ENCODE measurements at regions not wholly inside any gene's neighbourhood (a gene's known extent, or its start where the extent isn't known, plus 50 kb on each side); places are given as distances from the start of the nearest gene placed in this dataset.

DNA sequence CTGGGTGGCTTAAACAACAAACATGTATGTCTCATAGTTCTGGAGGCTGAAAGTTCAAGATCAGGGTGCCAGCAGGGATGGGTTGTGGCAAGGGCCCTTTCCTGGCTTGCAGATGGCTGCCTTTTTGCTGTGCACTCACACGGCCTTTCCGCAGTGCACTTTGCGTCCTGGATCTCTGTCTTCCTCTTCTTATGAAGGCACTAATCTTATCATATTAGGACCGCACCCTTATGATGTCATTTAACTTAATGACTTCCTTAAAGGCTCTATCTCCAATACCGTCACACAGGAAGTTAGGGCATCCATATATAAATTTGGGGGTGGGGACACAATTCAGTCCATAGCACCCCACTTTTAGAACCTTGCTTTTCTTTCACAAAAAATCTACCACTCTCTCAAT is 255.2 kb downstream of the SNX13 start:
- intact Hi-C loops (cut with micrococcal nuclease; ENCODE audit: unreplicated experiment) (no loop called here), in situ Hi-C loops (cut with HindIII; ENCODE audit: extremely low pct_ligation_motif_present, low pct_unique_long_range_greater_than_20kb) (loop anchor here (10.0 kb wide), 1 partner anchor 640 kb away; no protein-coding TSS in a partner anchor)
- H4K20me1 ChIP-seq (ENCODE audit: insufficient read depth, low read length) = no peaks in the 10 kb centered on the region
- 63% methylated on average over 5 of the region's 5 CpGs for WGBS (ENCODE audit: low lambda C conversion rate)
- H3K4me3 ChIP-seq (replicated peaks in 1 of 3; ENCODE audit: insufficient read depth in 1 of 3, low read depth in 2 of 3, low read length in 3 of 3) = no peak overlapping the region
- BruUV-seq (replicated peaks) = no TSS peak
- H2AFZ ChIP-seq (ENCODE audit: low read length) = no peak overlapping the region
- no peak overlapping the region for H3K27ac ChIP-seq (ENCODE audit: extremely low read length, insufficient read depth, low read length)
- POLR2A ChIA-PET = no interaction called here
- FAIRE-seq (no peak), DNase-seq (ENCODE audit: low spot score) (no peak), ATAC-seq (no peak)
- H3K4me2 ChIP-seq (ENCODE audit: low read depth, low read length) = no peak overlapping the region
- CTCF ChIA-PET (ENCODE audit: low intra/inter-chr PET ratio, low total read pairs) = no interaction called here
- no peaks in the 10 kb centered on the region for H3K36me3 ChIP-seq (replicated peaks in 1 of 2; ENCODE audit: control insufficient read depth in 1 of 2, insufficient read depth in 2 of 2, low read length in 2 of 2)
- no peak overlapping the region for H3K9ac ChIP-seq (ENCODE audit: insufficient read depth, low read depth, low read length)
- H3K9me3 ChIP-seq (ENCODE audit: low read length) = no peaks in the 10 kb centered on the region
- no peaks in the 10 kb centered on the region for H3K27me3 ChIP-seq (ENCODE audit: control insufficient read depth in 1 of 2, insufficient read depth in 2 of 2, low read length in 2 of 2)
- no peaks in the 10 kb centered on the region for H3K4me1 ChIP-seq (ENCODE audit: insufficient read depth, low read length)
- H3K79me2 ChIP-seq (ENCODE audit: insufficient read depth, low read length) = no peaks in the 10 kb centered on the region
- TF ChIP-seq, protein P1, sequence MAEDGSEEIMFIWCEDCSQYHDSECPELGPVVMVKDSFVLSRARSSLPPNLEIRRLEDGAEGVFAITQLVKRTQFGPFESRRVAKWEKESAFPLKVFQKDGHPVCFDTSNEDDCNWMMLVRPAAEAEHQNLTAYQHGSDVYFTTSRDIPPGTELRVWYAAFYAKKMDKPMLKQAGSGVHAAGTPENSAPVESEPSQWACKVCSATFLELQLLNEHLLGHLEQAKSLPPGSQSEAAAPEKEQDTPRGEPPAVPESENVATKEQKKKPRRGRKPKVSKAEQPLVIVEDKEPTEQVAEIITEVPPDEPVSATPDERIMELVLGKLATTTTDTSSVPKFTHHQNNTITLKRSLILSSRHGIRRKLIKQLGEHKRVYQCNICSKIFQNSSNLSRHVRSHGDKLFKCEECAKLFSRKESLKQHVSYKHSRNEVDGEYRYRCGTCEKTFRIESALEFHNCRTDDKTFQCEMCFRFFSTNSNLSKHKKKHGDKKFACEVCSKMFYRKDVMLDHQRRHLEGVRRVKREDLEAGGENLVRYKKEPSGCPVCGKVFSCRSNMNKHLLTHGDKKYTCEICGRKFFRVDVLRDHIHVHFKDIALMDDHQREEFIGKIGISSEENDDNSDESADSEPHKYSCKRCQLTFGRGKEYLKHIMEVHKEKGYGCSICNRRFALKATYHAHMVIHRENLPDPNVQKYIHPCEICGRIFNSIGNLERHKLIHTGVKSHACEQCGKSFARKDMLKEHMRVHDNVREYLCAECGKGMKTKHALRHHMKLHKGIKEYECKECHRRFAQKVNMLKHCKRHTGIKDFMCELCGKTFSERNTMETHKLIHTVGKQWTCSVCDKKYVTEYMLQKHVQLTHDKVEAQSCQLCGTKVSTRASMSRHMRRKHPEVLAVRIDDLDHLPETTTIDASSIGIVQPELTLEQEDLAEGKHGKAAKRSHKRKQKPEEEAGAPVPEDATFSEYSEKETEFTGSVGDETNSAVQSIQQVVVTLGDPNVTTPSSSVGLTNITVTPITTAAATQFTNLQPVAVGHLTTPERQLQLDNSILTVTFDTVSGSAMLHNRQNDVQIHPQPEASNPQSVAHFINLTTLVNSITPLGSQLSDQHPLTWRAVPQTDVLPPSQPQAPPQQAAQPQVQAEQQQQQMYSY (CRISPR knock-in tag; IDR thresholded peaks at IDR 0.05) = no peak
- TF ChIP-seq THYN1 (CRISPR knock-in tag; IDR thresholded peaks at IDR 0.05; ENCODE audit: borderline replicate concordance, low read depth) = no peak
- no peak for TF ChIP-seq NFE2 (CRISPR knock-in tag; IDR thresholded peaks at IDR 0.05)
- TF ChIP-seq SSRP1 (CRISPR knock-in tag; IDR thresholded peaks at IDR 0.05) = no peak
- TF ChIP-seq NPAS2 (CRISPR knock-in tag; IDR thresholded peaks at IDR 0.05; ENCODE audit: borderline replicate concordance) = no peak
- no peak for TF ChIP-seq ZNF282 (IDR thresholded peaks at IDR 0.05; ENCODE audit: partially characterized antibody)
- TF ChIP-seq, protein P2, sequence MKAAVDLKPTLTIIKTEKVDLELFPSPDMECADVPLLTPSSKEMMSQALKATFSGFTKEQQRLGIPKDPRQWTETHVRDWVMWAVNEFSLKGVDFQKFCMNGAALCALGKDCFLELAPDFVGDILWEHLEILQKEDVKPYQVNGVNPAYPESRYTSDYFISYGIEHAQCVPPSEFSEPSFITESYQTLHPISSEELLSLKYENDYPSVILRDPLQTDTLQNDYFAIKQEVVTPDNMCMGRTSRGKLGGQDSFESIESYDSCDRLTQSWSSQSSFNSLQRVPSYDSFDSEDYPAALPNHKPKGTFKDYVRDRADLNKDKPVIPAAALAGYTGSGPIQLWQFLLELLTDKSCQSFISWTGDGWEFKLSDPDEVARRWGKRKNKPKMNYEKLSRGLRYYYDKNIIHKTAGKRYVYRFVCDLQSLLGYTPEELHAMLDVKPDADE (CRISPR knock-in tag; IDR thresholded peaks at IDR 0.05) = no peak
- no peak for TF ChIP-seq GABPA (IDR thresholded peaks at IDR 0.05; ENCODE audit: low read depth, low read length)
- TF ChIP-seq GABPA (CRISPR knock-in tag; IDR thresholded peaks at IDR 0.05; ENCODE audit: low read depth) = no peak
- TF ChIP-seq, protein P3, sequence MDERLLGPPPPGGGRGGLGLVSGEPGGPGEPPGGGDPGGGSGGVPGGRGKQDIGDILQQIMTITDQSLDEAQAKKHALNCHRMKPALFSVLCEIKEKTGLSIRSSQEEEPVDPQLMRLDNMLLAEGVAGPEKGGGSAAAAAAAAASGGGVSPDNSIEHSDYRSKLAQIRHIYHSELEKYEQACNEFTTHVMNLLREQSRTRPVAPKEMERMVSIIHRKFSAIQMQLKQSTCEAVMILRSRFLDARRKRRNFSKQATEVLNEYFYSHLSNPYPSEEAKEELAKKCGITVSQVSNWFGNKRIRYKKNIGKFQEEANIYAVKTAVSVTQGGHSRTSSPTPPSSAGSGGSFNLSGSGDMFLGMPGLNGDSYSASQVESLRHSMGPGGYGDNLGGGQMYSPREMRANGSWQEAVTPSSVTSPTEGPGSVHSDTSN (CRISPR knock-in tag; IDR thresholded peaks at IDR 0.05) = no peak
- TF ChIP-seq, protein P4, sequence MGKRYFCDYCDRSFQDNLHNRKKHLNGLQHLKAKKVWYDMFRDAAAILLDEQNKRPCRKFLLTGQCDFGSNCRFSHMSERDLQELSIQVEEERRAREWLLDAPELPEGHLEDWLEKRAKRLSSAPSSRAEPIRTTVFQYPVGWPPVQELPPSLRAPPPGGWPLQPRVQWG (CRISPR knock-in tag; IDR thresholded peaks at IDR 0.05; ENCODE audit: borderline replicate concordance, low read depth) = no peak
- no peak for TF ChIP-seq PHF8 (CRISPR knock-in tag; IDR thresholded peaks at IDR 0.05)
- no peak for TF ChIP-seq KLF12 (CRISPR knock-in tag; IDR thresholded peaks at IDR 0.05; ENCODE audit: borderline replicate concordance)
- TF ChIP-seq RFX3 (CRISPR knock-in tag; IDR thresholded peaks at IDR 0.05) = no peak
- TF ChIP-seq ZKSCAN1 (IDR thresholded peaks at IDR 0.05; ENCODE audit: low read length) = no peak
- TF ChIP-seq, protein P5, sequence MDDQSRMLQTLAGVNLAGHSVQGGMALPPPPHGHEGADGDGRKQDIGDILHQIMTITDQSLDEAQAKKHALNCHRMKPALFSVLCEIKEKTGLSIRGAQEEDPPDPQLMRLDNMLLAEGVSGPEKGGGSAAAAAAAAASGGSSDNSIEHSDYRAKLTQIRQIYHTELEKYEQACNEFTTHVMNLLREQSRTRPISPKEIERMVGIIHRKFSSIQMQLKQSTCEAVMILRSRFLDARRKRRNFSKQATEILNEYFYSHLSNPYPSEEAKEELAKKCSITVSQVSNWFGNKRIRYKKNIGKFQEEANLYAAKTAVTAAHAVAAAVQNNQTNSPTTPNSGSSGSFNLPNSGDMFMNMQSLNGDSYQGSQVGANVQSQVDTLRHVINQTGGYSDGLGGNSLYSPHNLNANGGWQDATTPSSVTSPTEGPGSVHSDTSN (CRISPR knock-in tag; IDR thresholded peaks at IDR 0.05; ENCODE audit: borderline replicate concordance) = no peak
- no peak for TF ChIP-seq HDAC2 (CRISPR knock-in tag; IDR thresholded peaks at IDR 0.05)

All from HepG2 (cell line).